HepG2 (cell line): ENCODE measurements at regions not wholly inside any gene's neighbourhood (a gene's known extent, or its start where the extent isn't known, plus 50 kb on each side); places are given as distances from the start of the nearest gene placed in this dataset.
A peak's percentile ranks its signal among the peaks of the same experiment; 100 is the strongest.

Source experiments
- ATAC-seq: fragments of 200-7000 bp; cut with Tn5 transposase; 3 replicates; pipeline ENCODE4 v1.9.1; 2020; ENCODE audit warnings: mild to moderate bottlenecking, moderate library complexity
- BruUV-seq: library from RNA; stranded (reverse); fragments of 400-500 nt; replicated peaks from 2 replicates; lab custom pipeline; 2021; lab: Mats Ljungman, UMichigan
- CTCF ChIA-PET: fragments of 300-600 bp; formaldehyde crosslinking; extraction: SDS; loops from one replicate; lab custom pipeline; 2021; ENCODE audit warnings: low total read pairs, inconsistent platforms, low intra/inter-chr PET ratio; lab: Yijun Ruan, JAX
- POLR2A ChIA-PET: fragments of 350-600 bp; sonication (Branson Sonifier 250); formaldehyde crosslinking; loops from one replicate; lab custom pipeline; 2020; ENCODE audit warnings: antibody characterized with exemption, inconsistent platforms; lab: Yijun Ruan, JAX
- DNase-seq: peaks from one replicate; pipeline ENCODE4 v3.0.0-alpha.2; 2015; ENCODE audit warnings: low spot score
- FAIRE-seq: peaks from 3 replicates; lab custom pipeline; 2011; peaks lifted over from hg19 to GRCh38; lab: Jason Lieb, UNC
- H2AFZ ChIP-seq: one replicate; pipeline ENCODE4 v1.6.1; 2011; ENCODE audit warnings: low read length, inconsistent platforms
- H3K27ac ChIP-seq: fragments of 300-600 bp; 3 replicates; pipeline ENCODE4 v1.8.0; 2011; ENCODE audit warnings: mixed run types, mild to moderate bottlenecking, mixed read lengths, low read length, inconsistent platforms; ENCODE audit not compliant: insufficient read depth; ENCODE audit errors: extremely low read length
- H3K27me3 ChIP-seq, 2 experiments: fragments of 200-600 bp in 1 of 2; 2 replicates in 1 of 2; 3 replicates in 1 of 2; pipeline versions ENCODE4 v1.6.0 to v1.8.0; 2011; ENCODE audit warnings: low read length in 2 of 2, mild to moderate bottlenecking in 2 of 2, moderate library complexity in 2 of 2, inconsistent platforms in 1 of 2; ENCODE audit not compliant: insufficient read depth in 2 of 2, control insufficient read depth in 1 of 2
- H3K36me3 ChIP-seq, 2 experiments: fragments of 200-600 bp in 1 of 2; replicated peaks in 1 of 2; 2 replicates in 1 of 2; 3 replicates in 1 of 2; pipeline versions ENCODE4 v1.5.1 to v1.8.0; 2011; ENCODE audit warnings: low read length in 2 of 2, inconsistent platforms in 1 of 2; ENCODE audit not compliant: insufficient read depth in 2 of 2, control insufficient read depth in 1 of 2
- H3K4me1 ChIP-seq: 2 replicates; pipeline ENCODE4 v1.5.1; 2012; ENCODE audit warnings: low read length, inconsistent platforms; ENCODE audit not compliant: insufficient read depth
- H3K4me2 ChIP-seq: 2 replicates; pipeline ENCODE4 v1.6.0; 2011; ENCODE audit warnings: low read depth, low read length, inconsistent platforms
- H3K4me3 ChIP-seq, 3 experiments: fragments of 200-600 bp in 1 of 3; sonication (generic), shearing (Covaris generic) in 1 of 3; replicated peaks in 1 of 3; 2 replicates each; pipeline ENCODE4 v1.5.1; 2011 to 2016; ENCODE audit warnings: low read length in 3 of 3, inconsistent platforms in 2 of 3, low read depth in 2 of 3, mild to moderate bottlenecking in 2 of 3, control low read depth in 1 of 3, mixed read lengths in 1 of 3; ENCODE audit not compliant: insufficient read depth in 1 of 3
- H3K79me2 ChIP-seq: one replicate; pipeline ENCODE4 v1.6.1; 2011; ENCODE audit warnings: low read length, inconsistent platforms; ENCODE audit not compliant: insufficient read depth
- H3K9ac ChIP-seq: 2 replicates; pipeline ENCODE4 v1.6.0; 2011; ENCODE audit warnings: mild to moderate bottlenecking, low read depth, low read length, inconsistent platforms; ENCODE audit not compliant: insufficient read depth
- H3K9me3 ChIP-seq: 2 replicates; pipeline ENCODE4 v1.5.1; 2012; ENCODE audit warnings: mild to moderate bottlenecking, low read length
- H4K20me1 ChIP-seq: 2 replicates; pipeline ENCODE4 v1.6.0; 2011; ENCODE audit warnings: inconsistent platforms, mild to moderate bottlenecking, low read length, moderate library complexity; ENCODE audit not compliant: insufficient read depth
- GPN1 ChIP-seq: sonication (generic); formaldehyde crosslinking; IDR thresholded peaks from 2 replicates; pipeline ENCODE4 v1.5.1; 2020; ENCODE audit warnings: missing genetic modification reagents, borderline replicate concordance
- KLF6 ChIP-seq: IDR thresholded peaks from 2 replicates; pipeline ENCODE4 v1.8.0; 2016; ENCODE audit warnings: missing biosample characterization, missing genetic modification reagents
- NAIF1 ChIP-seq: sonication (generic); formaldehyde crosslinking; IDR thresholded peaks from 2 replicates; pipeline ENCODE4 v1.5.0; 2020; ENCODE audit warnings: mild to moderate bottlenecking, missing genetic modification reagents, borderline replicate concordance
- SSRP1 ChIP-seq: IDR thresholded peaks from 2 replicates; pipeline ENCODE4 v1.6.1; 2016; ENCODE audit warnings: control low read depth
- WGBS: methylation state at CpG from one replicate; pipeline ENCODE4 v1.1.6; 2017; ENCODE audit warnings: low lambda C conversion rate; 5-methylcytosine and 5-hydroxymethylcytosine counted together
- in situ Hi-C: cut with HindIII; loops from 2 replicates; pipeline ENCODE4 v1.10.0; 2017; ENCODE audit warnings: low pct_unique_long_range_greater_than_20kb; ENCODE audit not compliant: extremely low pct_ligation_motif_present
- intact Hi-C: fragments of 100-400 bp; cut with micrococcal nuclease; formaldehyde crosslinking; loops from one replicate; pipeline ENCODE4 v1.10.0; 2022; ENCODE audit not compliant: unreplicated experiment
- TF ChIP-seq, protein P1 (sequence below): sonication (generic); formaldehyde crosslinking; IDR thresholded peaks from 2 replicates; pipeline ENCODE4 v1.5.0; 2020; ENCODE audit warnings: missing genetic modification reagents
- TF ChIP-seq, protein P2 (sequence below): sonication (generic); formaldehyde crosslinking; IDR thresholded peaks from 2 replicates; pipeline ENCODE4 v1.5.0; 2020; ENCODE audit warnings: mild to moderate bottlenecking, missing genetic modification reagents, moderate library complexity
- TF ChIP-seq, protein P3 (sequence below): sonication (generic); formaldehyde crosslinking; IDR thresholded peaks from 2 replicates; pipeline ENCODE4 v1.5.1; 2020; ENCODE audit warnings: mild to moderate bottlenecking, missing genetic modification reagents
- TF ChIP-seq, protein P4 (sequence below): fragments of 450-650 bp; IDR thresholded peaks from 2 replicates; pipeline ENCODE4 v1.6.1; 2016

DNA sequence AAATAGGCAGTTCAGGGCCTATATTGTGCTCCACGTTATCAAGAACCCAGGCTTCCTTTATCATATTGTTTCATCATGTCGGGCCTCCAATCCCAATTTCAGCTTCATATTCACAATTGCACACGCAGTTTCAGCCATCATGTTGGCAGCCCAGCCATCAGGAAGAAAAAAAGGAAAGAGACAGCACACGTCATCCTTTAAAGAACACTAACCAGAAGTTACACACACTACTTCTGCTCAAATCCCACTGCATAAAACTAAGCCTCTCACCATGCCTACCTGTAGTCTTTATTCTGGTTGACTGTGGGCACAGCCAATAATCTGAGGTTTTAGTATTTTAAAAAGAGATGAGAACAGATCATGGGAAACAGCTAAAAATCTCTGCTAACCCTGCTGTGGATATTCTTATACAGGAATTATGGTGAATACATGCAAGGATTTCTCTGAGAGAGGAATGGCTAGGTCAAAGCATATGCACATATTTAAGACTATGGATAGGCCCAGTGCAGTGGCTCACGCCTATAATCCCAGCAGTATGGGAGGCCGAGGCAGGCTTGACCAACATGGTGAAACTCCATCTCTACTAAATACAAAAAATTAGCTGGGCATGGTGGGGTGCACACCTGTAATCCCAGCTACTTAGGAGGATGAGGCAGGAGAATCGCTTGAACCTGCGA lies 534.4 kb downstream of the ETV1 start (continued):
- TF ChIP-seq NAIF1 (CRISPR knock-in tag) (no peak), GPN1 (CRISPR knock-in tag) (no peak), SSRP1 (CRISPR knock-in tag) (no peak)
- TF ChIP-seq, protein P1, sequence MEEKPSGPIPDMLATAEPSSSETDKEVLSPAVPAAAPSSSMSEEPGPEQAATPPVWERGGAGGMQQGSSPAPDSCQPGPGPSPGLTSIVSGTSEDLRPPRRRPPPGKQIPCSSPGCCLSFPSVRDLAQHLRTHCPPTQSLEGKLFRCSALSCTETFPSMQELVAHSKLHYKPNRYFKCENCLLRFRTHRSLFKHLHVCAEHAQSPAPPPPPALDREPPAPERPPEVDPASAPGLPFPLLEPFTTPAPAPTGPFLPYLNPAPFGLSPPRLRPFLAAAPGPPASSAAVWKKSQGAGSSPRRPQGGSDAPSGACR (CRISPR knock-in tag), result no peak

DNA sequence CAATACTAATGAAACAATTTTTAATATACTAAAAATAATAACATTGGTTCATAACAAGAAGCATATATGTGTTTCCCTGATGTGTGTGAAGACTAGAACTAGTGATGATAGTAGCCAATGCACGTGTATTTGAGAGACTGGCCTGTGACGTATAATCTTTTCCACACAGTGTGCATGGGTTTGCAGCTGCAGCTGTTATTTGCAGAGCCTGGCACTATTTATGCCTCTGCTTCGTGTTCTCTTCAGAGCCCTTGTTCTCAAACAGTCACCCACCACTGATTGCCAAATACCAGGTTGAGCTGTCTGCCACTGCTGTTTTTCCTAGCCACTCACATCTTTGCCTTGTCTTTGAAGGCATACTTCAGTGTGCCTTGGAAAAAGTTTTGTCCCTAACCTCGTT lies 531.7 kb downstream of the ETV1 start:
- POLR2A ChIA-PET, result no interaction called here
- CTCF ChIA-PET, result no interaction called here
- FAIRE-seq (no peak), DNase-seq (no peak), ATAC-seq (no peak)
- Histone ChIP-seq H3K79me2 (no peaks in the 10 kb centered on the region), H3K4me3 (no peak overlapping the region), H3K27me3 (no peaks in the 10 kb centered on the region), H3K4me2 (no peak overlapping the region), H2AFZ (peak overlapping the region; percentile 27), H3K36me3 (no peaks in the 10 kb centered on the region), H4K20me1 (no peaks in the 10 kb centered on the region), H3K27ac (no peak overlapping the region), H3K4me1 (no peaks in the 10 kb centered on the region), H3K9me3 (peaks cover 69% of the 10 kb centered on the region), H3K9ac (no peak overlapping the region)
- BruUV-seq, result no TSS peak
- in situ Hi-C loops, result no loop called here
- intact Hi-C loops, result no loop called here
- TF ChIP-seq, protein P2, sequence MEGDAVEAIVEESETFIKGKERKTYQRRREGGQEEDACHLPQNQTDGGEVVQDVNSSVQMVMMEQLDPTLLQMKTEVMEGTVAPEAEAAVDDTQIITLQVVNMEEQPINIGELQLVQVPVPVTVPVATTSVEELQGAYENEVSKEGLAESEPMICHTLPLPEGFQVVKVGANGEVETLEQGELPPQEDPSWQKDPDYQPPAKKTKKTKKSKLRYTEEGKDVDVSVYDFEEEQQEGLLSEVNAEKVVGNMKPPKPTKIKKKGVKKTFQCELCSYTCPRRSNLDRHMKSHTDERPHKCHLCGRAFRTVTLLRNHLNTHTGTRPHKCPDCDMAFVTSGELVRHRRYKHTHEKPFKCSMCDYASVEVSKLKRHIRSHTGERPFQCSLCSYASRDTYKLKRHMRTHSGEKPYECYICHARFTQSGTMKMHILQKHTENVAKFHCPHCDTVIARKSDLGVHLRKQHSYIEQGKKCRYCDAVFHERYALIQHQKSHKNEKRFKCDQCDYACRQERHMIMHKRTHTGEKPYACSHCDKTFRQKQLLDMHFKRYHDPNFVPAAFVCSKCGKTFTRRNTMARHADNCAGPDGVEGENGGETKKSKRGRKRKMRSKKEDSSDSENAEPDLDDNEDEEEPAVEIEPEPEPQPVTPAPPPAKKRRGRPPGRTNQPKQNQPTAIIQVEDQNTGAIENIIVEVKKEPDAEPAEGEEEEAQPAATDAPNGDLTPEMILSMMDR (CRISPR knock-in tag), result no peak
- TF ChIP-seq, protein P3, sequence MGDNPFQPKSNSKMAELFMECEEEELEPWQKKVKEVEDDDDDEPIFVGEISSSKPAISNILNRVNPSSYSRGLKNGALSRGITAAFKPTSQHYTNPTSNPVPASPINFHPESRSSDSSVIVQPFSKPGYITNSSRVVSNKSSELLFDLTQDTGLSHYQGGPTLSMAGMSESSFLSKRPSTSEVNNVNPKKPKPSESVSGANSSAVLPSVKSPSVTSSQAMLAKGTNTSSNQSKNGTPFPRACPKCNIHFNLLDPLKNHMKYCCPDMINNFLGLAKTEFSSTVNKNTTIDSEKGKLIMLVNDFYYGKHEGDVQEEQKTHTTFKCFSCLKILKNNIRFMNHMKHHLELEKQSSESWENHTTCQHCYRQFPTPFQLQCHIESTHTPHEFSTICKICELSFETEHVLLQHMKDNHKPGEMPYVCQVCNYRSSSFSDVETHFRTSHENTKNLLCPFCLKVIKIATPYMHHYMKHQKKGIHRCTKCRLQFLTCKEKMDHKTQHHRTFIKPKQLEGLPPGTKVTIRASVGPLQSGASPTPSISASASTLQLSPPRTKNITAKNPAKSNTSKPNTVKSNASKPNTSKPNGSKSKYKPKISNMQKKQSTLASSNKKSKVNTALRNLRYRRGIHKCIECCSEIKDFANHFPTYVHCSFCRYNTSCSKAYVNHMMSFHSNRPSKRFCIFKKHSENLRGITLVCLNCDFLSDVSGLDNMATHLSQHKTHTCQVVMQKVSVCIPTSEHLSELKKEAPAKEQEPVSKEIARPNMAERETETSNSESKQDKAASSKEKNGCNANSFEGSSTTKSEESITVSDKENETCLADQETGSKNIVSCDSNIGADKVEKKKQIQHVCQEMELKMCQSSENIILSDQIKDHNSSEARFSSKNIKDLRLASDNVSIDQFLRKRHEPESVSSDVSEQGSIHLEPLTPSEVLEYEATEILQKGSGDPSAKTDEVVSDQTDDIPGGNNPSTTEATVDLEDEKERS (CRISPR knock-in tag), result no peak
- no peak for TF ChIP-seq KLF6 (CRISPR knock-in tag)
- TF ChIP-seq, protein P4, sequence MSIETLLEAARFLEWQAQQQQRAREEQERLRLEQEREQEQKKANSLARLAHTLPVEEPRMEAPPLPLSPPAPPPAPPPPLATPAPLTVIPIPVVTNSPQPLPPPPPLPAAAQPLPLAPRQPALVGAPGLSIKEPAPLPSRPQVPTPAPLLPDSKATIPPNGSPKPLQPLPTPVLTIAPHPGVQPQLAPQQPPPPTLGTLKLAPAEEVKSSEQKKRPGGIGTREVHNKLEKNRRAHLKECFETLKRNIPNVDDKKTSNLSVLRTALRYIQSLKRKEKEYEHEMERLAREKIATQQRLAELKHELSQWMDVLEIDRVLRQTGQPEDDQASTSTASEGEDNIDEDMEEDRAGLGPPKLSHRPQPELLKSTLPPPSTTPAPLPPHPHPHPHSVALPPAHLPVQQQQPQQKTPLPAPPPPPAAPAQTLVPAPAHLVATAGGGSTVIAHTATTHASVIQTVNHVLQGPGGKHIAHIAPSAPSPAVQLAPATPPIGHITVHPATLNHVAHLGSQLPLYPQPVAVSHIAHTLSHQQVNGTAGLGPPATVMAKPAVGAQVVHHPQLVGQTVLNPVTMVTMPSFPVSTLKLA, result peak; percentile 80
- 4% methylated on average over 4 of the region's 4 CpGs for WGBS
